ENCODE measurements at regions not wholly inside any gene's neighbourhood (a gene's known extent, or its start where the extent isn't known, plus 50 kb on each side); places are given as distances from the start of the nearest gene placed in this dataset.

GRCh38 chr2:48105848-48106247 is 199.6 kb upstream of the FBXO11 start (continued):
- no peak for TF ChIP-seq THAP8 (CRISPR knock-in tag; IDR thresholded peaks at IDR 0.05; ENCODE audit: borderline replicate concordance)
- TF ChIP-seq ATF5 (CRISPR knock-in tag; IDR thresholded peaks at IDR 0.05; ENCODE audit: low read depth), result no peak
- TF ChIP-seq AGO2 (optimal IDR thresholded peaks at IDR 0.05; ENCODE audit: low read depth, low read length), result no peak
- TF ChIP-seq NFRKB (IDR thresholded peaks at IDR 0.05), result no peak
- TF ChIP-seq ZNF83 (CRISPR knock-in tag; IDR thresholded peaks at IDR 0.05; ENCODE audit: borderline replicate concordance), result 0 out of 2 replicates have a peak, but pooled peaks have one; percentile 16
- TF ChIP-seq ZNF547 (CRISPR knock-in tag; IDR thresholded peaks at IDR 0.05), result peak; percentile 8; the same call in 1 of the 2 replicates
- TF ChIP-seq KLF12 (CRISPR knock-in tag; IDR thresholded peaks at IDR 0.05; ENCODE audit: borderline replicate concordance), result no peak
- no peak for TF ChIP-seq CHD4 (IDR thresholded peaks at IDR 0.05; ENCODE audit: borderline replicate concordance, low read length)
- TF ChIP-seq NFE2L1 (CRISPR knock-in tag; IDR thresholded peaks at IDR 0.05; ENCODE audit: borderline replicate concordance), result no peak
- TF ChIP-seq ZNF383 (CRISPR knock-in tag; IDR thresholded peaks at IDR 0.05; ENCODE audit: borderline replicate concordance), result 0 out of 2 replicates have a peak, but pooled peaks have one; percentile 38
- no peak for TF ChIP-seq ATAD3A (CRISPR knock-in tag; IDR thresholded peaks at IDR 0.05)
- no peak for TF ChIP-seq ZNF546 (CRISPR knock-in tag; conservative IDR thresholded peaks at IDR 0.05)
- TF ChIP-seq TBX2 (CRISPR knock-in tag; IDR thresholded peaks at IDR 0.05; ENCODE audit: borderline replicate concordance), result no peak
- no peak for TF ChIP-seq HIVEP1 (CRISPR knock-in tag; IDR thresholded peaks at IDR 0.05)
- TF ChIP-seq TFDP2 (CRISPR knock-in tag; IDR thresholded peaks at IDR 0.05), result no peak
- TF ChIP-seq GTF3A (CRISPR knock-in tag; conservative IDR thresholded peaks at IDR 0.05), result no peak
- no peak for TF ChIP-seq HNRNPK (IDR thresholded peaks at IDR 0.05; ENCODE audit: low read depth, low read length, poor library complexity, severe bottlenecking)
- TF ChIP-seq ZNF710 (CRISPR knock-in tag; IDR thresholded peaks at IDR 0.05; ENCODE audit: borderline replicate concordance), result no peak; the same call in 1 of the 2 replicates
- TF ChIP-seq ZIK1 (CRISPR knock-in tag; IDR thresholded peaks at IDR 0.05; ENCODE audit: borderline replicate concordance, low read depth), result peak; percentile 52; the same call in 1 of the 2 replicates
- no peak for TF ChIP-seq GLMP (CRISPR knock-in tag; IDR thresholded peaks at IDR 0.05; ENCODE audit: borderline replicate concordance)
- TF ChIP-seq ZNF335 (CRISPR knock-in tag; IDR thresholded peaks at IDR 0.05), result no peak
- TF ChIP-seq NFATC3 (CRISPR knock-in tag; IDR thresholded peaks at IDR 0.05), result no peak
- 0 out of 2 replicates have a peak, but pooled peaks have one; percentile 6 for TF ChIP-seq POGK (CRISPR knock-in tag; conservative IDR thresholded peaks at IDR 0.05)
